GM12878 (cell line): ENCODE measurements at regions not wholly inside any gene's neighbourhood (a gene's known extent, or its start where the extent isn't known, plus 50 kb on each side); places are given as distances from the start of the nearest gene placed in this dataset.

ENCODE experiments used
- RFX5 ChIP-seq: IDR thresholded peaks from 2 replicates; pipeline ENCODE4 v1.6.1; 2011; ENCODE audit warnings: low read depth, low read length, improper control_type of control experiment
- TARDBP ChIP-seq: IDR thresholded peaks from 2 replicates; pipeline ENCODE4 v1.6.1; 2016; ENCODE audit warnings: borderline replicate concordance

- TF ChIP-seq RFX5 (no peak), TARDBP (no peak)
Observed at GRCh38 chr17:79291391-79291790, 216.8 kb downstream of the ENGASE start.
